RWPE2 (cell line): ENCODE measurements at regions not wholly inside any gene's neighbourhood (a gene's known extent, or its start where the extent isn't known, plus 50 kb on each side); places are given as distances from the start of the nearest gene placed in this dataset.
A peak's percentile ranks its signal among the peaks of the same experiment; 100 is the strongest.
"Not testable (repeated sequence)": the region's sequence is repeated elsewhere in the genome, so short reads cannot be mapped to it uniquely, and the experiment has no call there.

ENCODE experiments used
- ATAC-seq: fragments of 200-7000 bp; cut with Tn5 transposase; 3 replicates; pipeline ENCODE4 v1.9.1; 2021; ENCODE audit warnings: low read depth
- DNase-seq: peaks from one replicate; pipeline ENCODE4 v3.0.0-alpha.2; 2020; ENCODE audit warnings: low spot score
- H3K27ac ChIP-seq: fragments of 450-650 bp; 2 replicates; pipeline ENCODE4 v1.5.1; 2017; ENCODE audit warnings: mild to moderate bottlenecking; ENCODE audit not compliant: poor library complexity, severe bottlenecking
- H3K27me3 ChIP-seq: fragments of 250-450 bp; sonication (Bioruptor Pico); 2 replicates; pipeline ENCODE4 v1.5.1; 2021; ENCODE audit warnings: mild to moderate bottlenecking, moderate library complexity; ENCODE audit not compliant: insufficient read depth, poor library complexity, severe bottlenecking
- H3K36me3 ChIP-seq: fragments of 250-450 bp; sonication (Bioruptor Pico); 2 replicates; pipeline ENCODE4 v1.5.1; 2020; ENCODE audit warnings: low read depth, mild to moderate bottlenecking, moderate library complexity
- H3K4me1 ChIP-seq: fragments of 250-450 bp; sonication (Bioruptor Pico); 2 replicates; pipeline ENCODE4 v1.5.1; 2021; ENCODE audit warnings: mild to moderate bottlenecking, moderate library complexity; ENCODE audit not compliant: insufficient read depth, poor library complexity, severe bottlenecking
- H3K4me3 ChIP-seq: fragments of 250-450 bp; sonication (Bioruptor Pico); 2 replicates; pipeline ENCODE4 v1.5.1; 2021; ENCODE audit warnings: mild to moderate bottlenecking, moderate library complexity; ENCODE audit not compliant: severe bottlenecking
- H3K9me3 ChIP-seq: fragments of 250-450 bp; sonication (Bioruptor Pico); 2 replicates; pipeline ENCODE4 v1.5.1; 2021; ENCODE audit warnings: mild to moderate bottlenecking, moderate library complexity; ENCODE audit not compliant: severe bottlenecking
- CTCF ChIP-seq: fragments of 450-650 bp; IDR thresholded peaks from one replicate; pipeline ENCODE4 v1.5.1; 2017; ENCODE audit warnings: mild to moderate bottlenecking, moderate library complexity; ENCODE audit not compliant: poor library complexity, severe bottlenecking

GRCh38 chr10:18875477-18875876, 173.1 kb upstream of the MALRD1 start:
- no peak for DNase-seq
- no peak overlapping the region for H3K27ac ChIP-seq
- no peaks in the 10 kb centered on the region for H3K9me3 ChIP-seq
- no peak for TF ChIP-seq CTCF
- no peaks in the 10 kb centered on the region for H3K36me3 ChIP-seq
- no peak overlapping the region for H3K4me3 ChIP-seq
- H3K4me1 ChIP-seq = no peaks in the 10 kb centered on the region
- no peaks in the 10 kb centered on the region for H3K27me3 ChIP-seq
- peak; percentile 96 for ATAC-seq

- H3K4me1 ChIP-seq = no peaks in the 10 kb centered on the region
- H3K36me3 ChIP-seq = no peaks in the 10 kb centered on the region
- DNase-seq (no peak), ATAC-seq (no peak)
- no peak overlapping the region for H3K27ac ChIP-seq
- H3K4me3 ChIP-seq = no peak overlapping the region
- no peak for TF ChIP-seq CTCF
- no peaks in the 10 kb centered on the region for H3K27me3 ChIP-seq
- H3K9me3 ChIP-seq = no peaks in the 10 kb centered on the region
Measured at GRCh38 chr10:18879284-18879683, 169.3 kb upstream of the MALRD1 start.

GRCh38 chr10:18880530-18880929, 168.1 kb upstream of the MALRD1 start:
- H3K4me1 ChIP-seq = no peaks in the 10 kb centered on the region
- no peak for TF ChIP-seq CTCF
- H3K36me3 ChIP-seq = no peaks in the 10 kb centered on the region
- DNase-seq (no peak), ATAC-seq (no peak)
- no peak overlapping the region for H3K27ac ChIP-seq
- no peaks in the 10 kb centered on the region for H3K9me3 ChIP-seq
- no peak overlapping the region for H3K4me3 ChIP-seq
- no peaks in the 10 kb centered on the region for H3K27me3 ChIP-seq

GRCh38 chr10:18886102-18886501, 162.5 kb upstream of the MALRD1 start:
- Histone ChIP-seq H3K27me3 (no peaks in the 10 kb centered on the region), H3K4me1 (no peaks in the 10 kb centered on the region), H3K36me3 (no peaks in the 10 kb centered on the region), H3K9me3 (no peaks in the 10 kb centered on the region), H3K4me3 (no peak overlapping the region), H3K27ac (no peak overlapping the region)
- peak; percentile 76 for ATAC-seq
- no peak for DNase-seq
- no peak for TF ChIP-seq CTCF

GRCh38 chr10:18906636-18907035, 142.0 kb upstream of the MALRD1 start:
- Histone ChIP-seq H3K4me1 (peaks cover 3% of the 10 kb centered on the region), H3K36me3 (no peaks in the 10 kb centered on the region), H3K27me3 (no peaks in the 10 kb centered on the region), H3K27ac (peak overlapping the region; percentile 24), H3K4me3 (no peak overlapping the region), H3K9me3 (no peaks in the 10 kb centered on the region)
- peak; percentile 59; the same call in 2 of the 3 replicates for ATAC-seq
- no peak for TF ChIP-seq CTCF
- no peak for DNase-seq

- not testable (repeated sequence) for H3K27ac ChIP-seq, ATAC-seq
- H3K4me1 ChIP-seq = peaks cover 17% of the 10 kb centered on the region
Measured at GRCh38 chr10:18917431-18917830, 131.2 kb upstream of the MALRD1 start.

More at GRCh38 chr10:18917431-18917830, 131.2 kb upstream of the MALRD1 start:
- DNase-seq, H3K27me3 ChIP-seq, H3K36me3 ChIP-seq, H3K9me3 ChIP-seq, H3K4me3 ChIP-seq: not testable (repeated sequence)
